ENCODE measurements at regions not wholly inside any gene's neighbourhood (a gene's known extent, or its start where the extent isn't known, plus 50 kb on each side); places are given as distances from the start of the nearest gene placed in this dataset.

DNA sequence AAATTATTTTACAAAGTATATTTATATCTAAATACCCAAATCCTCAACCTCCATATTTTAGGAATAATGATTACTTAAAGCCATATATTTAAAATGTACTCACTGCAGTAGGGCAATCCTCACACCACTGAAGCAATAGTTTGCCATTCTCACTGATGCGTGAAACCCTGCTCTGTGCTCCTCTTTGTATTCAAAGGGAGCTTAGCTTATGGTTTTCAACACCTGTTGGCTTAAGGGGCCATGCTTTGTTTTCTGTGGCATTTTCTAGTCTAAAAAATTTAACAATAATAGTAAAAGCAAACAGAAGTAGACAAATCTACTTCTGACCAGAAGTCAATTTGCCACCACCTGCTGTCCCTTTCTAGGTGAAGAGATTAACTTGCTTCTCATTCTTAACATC lies 294.6 kb downstream of the FLRT2 start:
- TF ChIP-seq, protein P1, sequence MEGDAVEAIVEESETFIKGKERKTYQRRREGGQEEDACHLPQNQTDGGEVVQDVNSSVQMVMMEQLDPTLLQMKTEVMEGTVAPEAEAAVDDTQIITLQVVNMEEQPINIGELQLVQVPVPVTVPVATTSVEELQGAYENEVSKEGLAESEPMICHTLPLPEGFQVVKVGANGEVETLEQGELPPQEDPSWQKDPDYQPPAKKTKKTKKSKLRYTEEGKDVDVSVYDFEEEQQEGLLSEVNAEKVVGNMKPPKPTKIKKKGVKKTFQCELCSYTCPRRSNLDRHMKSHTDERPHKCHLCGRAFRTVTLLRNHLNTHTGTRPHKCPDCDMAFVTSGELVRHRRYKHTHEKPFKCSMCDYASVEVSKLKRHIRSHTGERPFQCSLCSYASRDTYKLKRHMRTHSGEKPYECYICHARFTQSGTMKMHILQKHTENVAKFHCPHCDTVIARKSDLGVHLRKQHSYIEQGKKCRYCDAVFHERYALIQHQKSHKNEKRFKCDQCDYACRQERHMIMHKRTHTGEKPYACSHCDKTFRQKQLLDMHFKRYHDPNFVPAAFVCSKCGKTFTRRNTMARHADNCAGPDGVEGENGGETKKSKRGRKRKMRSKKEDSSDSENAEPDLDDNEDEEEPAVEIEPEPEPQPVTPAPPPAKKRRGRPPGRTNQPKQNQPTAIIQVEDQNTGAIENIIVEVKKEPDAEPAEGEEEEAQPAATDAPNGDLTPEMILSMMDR (IDR thresholded peaks at IDR 0.05; ENCODE audit: low read length) = no peak
- no peak for TF ChIP-seq EZH2 (optimal IDR thresholded peaks at IDR 0.05; ENCODE audit: low read depth, low read length)
- no peak for TF ChIP-seq EZH2phosphoT487 (IDR thresholded peaks at IDR 0.05; ENCODE audit: low read length)
